Tibial nerve (tissue), 4 donors: ENCODE measurements at regions not wholly inside any gene's neighbourhood (a gene's known extent, or its start where the extent isn't known, plus 50 kb on each side); places are given as distances from the start of the nearest gene placed in this dataset.

Experiments used
- DNase-seq, 2 donors: peaks; one replicate each; pipeline ENCODE4 v3.0.0-alpha.2; 2019; ENCODE audit warnings: low spot score in 2 of 2
- H3K27ac ChIP-seq, 4 donors: fragments of 200-600 bp; sonication (generic) in 3 of 4; one replicate each; pipeline ENCODE4 v1.5.1; 2017 to 2019; ENCODE audit warnings: mild to moderate bottlenecking in 1 of 4
- H3K27me3 ChIP-seq, 2 donors: fragments of 200-600 bp; sonication (generic) in 1 of 2; one replicate each; pipeline versions ENCODE4 v1.5.1 to v1.6.0; 2017 to 2019
- H3K36me3 ChIP-seq, 3 donors: fragments of 200-600 bp; sonication (generic); one replicate each; pipeline ENCODE4 v1.5.1; 2018 to 2019
- H3K4me1 ChIP-seq, 4 donors: fragments of 200-600 bp; sonication (generic) in 3 of 4; one replicate each; pipeline ENCODE4 v1.5.1; 2017 to 2019
- H3K4me3 ChIP-seq, 4 donors: fragments of 200-600 bp; sonication (generic) in 3 of 4; one replicate each; pipeline ENCODE4 v1.5.1; 2017 to 2019; ENCODE audit warnings: mild to moderate bottlenecking in 1 of 4, moderate library complexity in 1 of 4
- H3K9me3 ChIP-seq, 4 donors: fragments of 200-600 bp; sonication (generic) in 3 of 4; one replicate each; pipeline ENCODE4 v1.5.1; 2017 to 2019
- EP300 ChIP-seq, 2 donors: sonication (generic); formaldehyde crosslinking; IDR thresholded peaks; one replicate each; pipeline ENCODE4 v1.6.1; 2017; ENCODE audit warnings: antibody characterized with exemption in 2 of 2, mild to moderate bottlenecking in 1 of 2
- POLR2A ChIP-seq, 2 donors: fragments of 450-650 bp; IDR thresholded peaks; one replicate each; pipeline ENCODE4 v1.6.1; 2017; ENCODE audit warnings: antibody characterized with exemption in 2 of 2, mild to moderate bottlenecking in 2 of 2, moderate library complexity in 2 of 2
- WGBS, 2 donors: methylation state at CpG; one replicate each; pipeline ENCODE4 v1.1.5; 2018; 5-methylcytosine and 5-hydroxymethylcytosine counted together
- TF ChIP-seq, protein P1 (sequence below), 5 experiments: fragments of 200-600 bp in 3 of 5; fragments of 450-650 bp in 2 of 5; sonication (generic) in 3 of 5; IDR thresholded peaks; one replicate each; pipeline ENCODE4 v1.5.1; 2016 to 2019; ENCODE audit warnings: antibody characterized with exemption in 5 of 5, mild to moderate bottlenecking in 3 of 5, moderate library complexity in 2 of 5

DNA sequence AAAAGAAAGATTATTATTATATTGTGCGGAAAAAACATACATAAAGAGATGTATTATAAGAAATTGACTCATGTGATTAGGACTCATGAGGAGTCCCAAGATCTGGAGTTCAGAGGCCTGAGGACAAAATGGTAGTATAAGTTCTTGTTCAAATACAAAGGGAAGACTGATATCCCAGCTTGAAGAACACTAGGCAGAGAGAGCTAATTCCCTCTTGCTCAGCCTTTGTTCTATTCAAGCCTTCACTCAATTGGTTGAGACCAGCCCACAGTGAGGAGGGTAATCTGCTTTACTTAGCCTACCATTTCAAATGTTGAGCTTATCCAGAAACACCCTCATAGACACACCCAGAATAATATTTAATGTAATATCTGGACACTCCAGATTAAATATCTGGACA lies 1683.8 kb downstream of the REEP3 start:
- 92 to 97% methylated on average over 1 of the region's 1 CpG for WGBS, 2 donors
- TF ChIP-seq EP300 (IDR thresholded peaks at IDR 0.05) (no peak), POLR2A (IDR thresholded peaks at IDR 0.05) (no peak)
- TF ChIP-seq, protein P1, sequence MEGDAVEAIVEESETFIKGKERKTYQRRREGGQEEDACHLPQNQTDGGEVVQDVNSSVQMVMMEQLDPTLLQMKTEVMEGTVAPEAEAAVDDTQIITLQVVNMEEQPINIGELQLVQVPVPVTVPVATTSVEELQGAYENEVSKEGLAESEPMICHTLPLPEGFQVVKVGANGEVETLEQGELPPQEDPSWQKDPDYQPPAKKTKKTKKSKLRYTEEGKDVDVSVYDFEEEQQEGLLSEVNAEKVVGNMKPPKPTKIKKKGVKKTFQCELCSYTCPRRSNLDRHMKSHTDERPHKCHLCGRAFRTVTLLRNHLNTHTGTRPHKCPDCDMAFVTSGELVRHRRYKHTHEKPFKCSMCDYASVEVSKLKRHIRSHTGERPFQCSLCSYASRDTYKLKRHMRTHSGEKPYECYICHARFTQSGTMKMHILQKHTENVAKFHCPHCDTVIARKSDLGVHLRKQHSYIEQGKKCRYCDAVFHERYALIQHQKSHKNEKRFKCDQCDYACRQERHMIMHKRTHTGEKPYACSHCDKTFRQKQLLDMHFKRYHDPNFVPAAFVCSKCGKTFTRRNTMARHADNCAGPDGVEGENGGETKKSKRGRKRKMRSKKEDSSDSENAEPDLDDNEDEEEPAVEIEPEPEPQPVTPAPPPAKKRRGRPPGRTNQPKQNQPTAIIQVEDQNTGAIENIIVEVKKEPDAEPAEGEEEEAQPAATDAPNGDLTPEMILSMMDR (IDR thresholded peaks at IDR 0.05): no peak
- Histone ChIP-seq H3K4me3 (no peak overlapping the region), H3K36me3 (no peaks in the 10 kb centered on the region), H3K9me3 (no peaks in the 10 kb centered on the region), H3K4me1 (no peaks in the 10 kb centered on the region), H3K27ac (no peak overlapping the region), H3K27me3 (no peaks in the 10 kb centered on the region)
- no peak for DNase-seq

DNA sequence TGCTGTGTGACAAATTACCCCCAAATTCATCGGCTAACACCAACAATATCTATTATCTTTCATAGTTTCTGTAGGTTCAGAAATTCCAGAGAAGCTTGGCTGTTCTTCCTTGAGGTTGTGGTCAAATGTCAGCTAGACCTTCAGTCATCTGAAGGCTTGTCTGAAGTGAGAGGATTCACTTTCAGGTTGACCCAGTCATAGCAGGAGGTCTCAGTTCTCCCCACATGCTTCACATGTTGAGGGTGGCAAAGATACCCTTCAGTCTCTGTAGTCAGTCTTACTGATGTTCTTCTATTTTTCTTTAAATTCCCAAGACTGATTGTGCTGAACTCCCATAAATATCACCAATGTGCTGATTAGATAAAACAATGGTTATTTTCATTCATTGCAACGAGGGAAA lies 1692.0 kb downstream of the REEP3 start:
- Histone ChIP-seq H3K27ac (no peak overlapping the region), H3K36me3 (no peaks in the 10 kb centered on the region)
- 76 to 85% methylated on average over 2 of the region's 2 CpGs for WGBS, 2 donors

DNA sequence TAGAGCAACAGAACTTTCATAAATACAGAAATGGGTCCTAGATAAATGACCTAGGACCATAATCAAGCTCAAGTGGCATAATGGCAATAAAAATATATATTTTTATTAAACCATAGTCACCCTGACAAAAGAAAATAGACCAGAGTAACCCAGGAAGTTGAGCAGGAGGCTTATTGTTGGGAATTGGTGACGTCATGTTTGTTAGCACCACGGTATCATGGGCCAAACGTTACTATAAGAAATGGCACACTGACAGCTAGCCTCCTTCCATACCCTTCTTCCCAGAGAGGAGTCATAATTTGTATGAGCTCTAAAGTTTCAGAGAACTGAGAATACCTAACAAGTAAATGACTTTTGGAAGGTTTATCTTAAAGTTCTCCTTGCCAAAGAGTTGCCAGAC lies 1698.2 kb downstream of the REEP3 start:
- DNase-seq: no peak
- no peaks in the 10 kb centered on the region for H3K4me1 ChIP-seq
- WGBS, 2 donors: 83 to 86% methylated on average over 3 of the region's 3 CpGs
- H3K27ac ChIP-seq: no peak overlapping the region
- H3K36me3 ChIP-seq: no peaks in the 10 kb centered on the region
- no peaks in the 10 kb centered on the region for H3K27me3 ChIP-seq
- TF ChIP-seq EP300 (IDR thresholded peaks at IDR 0.05): no peak
- H3K4me3 ChIP-seq: no peak overlapping the region
- H3K9me3 ChIP-seq: no peaks in the 10 kb centered on the region

More for the DNA sequence above, 1692.0 kb downstream of the REEP3 start:
- DNase-seq: no peak
- Histone ChIP-seq H3K9me3 (no peaks in the 10 kb centered on the region), H3K4me1 (no peaks in the 10 kb centered on the region), H3K27me3 (no peaks in the 10 kb centered on the region), H3K4me3 (no peak overlapping the region)
- TF ChIP-seq EP300 (IDR thresholded peaks at IDR 0.05) (no peak), POLR2A (IDR thresholded peaks at IDR 0.05) (no peak)
- TF ChIP-seq, protein P1 (IDR thresholded peaks at IDR 0.05): no peak

DNA sequence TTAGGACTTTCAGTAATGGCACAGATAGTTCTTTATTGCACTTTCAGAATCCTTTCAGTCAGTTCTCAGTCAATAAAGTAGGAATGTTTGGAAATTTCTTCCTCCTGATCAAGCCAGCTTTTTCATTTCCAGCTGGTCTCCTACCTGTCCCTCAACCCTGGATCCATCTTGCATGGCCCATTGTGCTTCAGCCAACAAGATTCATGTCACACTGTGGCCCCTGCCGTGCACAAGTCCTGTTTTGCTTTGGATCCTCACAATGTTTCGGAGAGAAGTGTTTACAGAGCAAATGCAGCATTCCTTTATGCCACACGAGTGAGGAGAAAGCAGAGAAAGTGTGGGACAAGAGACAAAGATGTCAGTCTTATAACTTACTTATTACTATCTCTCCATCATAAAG lies 1694.7 kb upstream of the LRRTM3 start:
- Histone ChIP-seq H3K4me1 (no peaks in the 10 kb centered on the region), H3K9me3 (no peaks in the 10 kb centered on the region), H3K4me3 (no peak overlapping the region), H3K36me3 (no peaks in the 10 kb centered on the region), H3K27me3 (no peaks in the 10 kb centered on the region), H3K27ac (no peak overlapping the region)
- TF ChIP-seq, protein P1 (IDR thresholded peaks at IDR 0.05): no peak
- TF ChIP-seq EP300 (IDR thresholded peaks at IDR 0.05) (no peak), POLR2A (IDR thresholded peaks at IDR 0.05) (no peak)
- 48 to 57% methylated on average over 3 of the region's 3 CpGs for WGBS, 2 donors
- DNase-seq: no peak

DNA sequence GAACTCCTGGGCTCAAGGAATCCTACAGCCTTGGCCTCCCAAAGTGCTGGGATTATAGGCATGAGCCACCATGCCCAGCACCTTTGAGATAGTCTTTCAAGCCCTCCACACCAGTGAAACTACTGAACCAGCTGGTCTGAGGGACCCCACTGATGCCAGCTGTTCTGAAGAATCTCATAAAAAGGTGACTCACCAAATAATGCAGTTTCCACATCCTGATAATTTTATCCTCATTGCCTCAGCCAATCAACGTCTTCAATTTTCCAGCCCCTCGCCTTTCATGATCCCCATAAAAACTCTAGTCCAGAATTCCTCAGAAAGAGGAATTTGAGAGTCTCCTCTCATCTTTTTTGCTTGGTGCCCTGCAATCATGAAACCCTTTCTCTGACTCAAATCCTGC lies 1691.6 kb upstream of the LRRTM3 start:
- no peaks in the 10 kb centered on the region for H3K36me3 ChIP-seq
- no peak overlapping the region for H3K4me3 ChIP-seq
- H3K27ac ChIP-seq: no peak overlapping the region
- no peaks in the 10 kb centered on the region for H3K9me3 ChIP-seq
- no peaks in the 10 kb centered on the region for H3K27me3 ChIP-seq
- 84 to 91% methylated on average over 2 of the region's 2 CpGs for WGBS, 2 donors
- no peaks in the 10 kb centered on the region for H3K4me1 ChIP-seq
- TF ChIP-seq EP300 (IDR thresholded peaks at IDR 0.05): no peak
- TF ChIP-seq, protein P1 (IDR thresholded peaks at IDR 0.05): no peak
- TF ChIP-seq POLR2A (IDR thresholded peaks at IDR 0.05): no peak
- DNase-seq: no peak

DNA sequence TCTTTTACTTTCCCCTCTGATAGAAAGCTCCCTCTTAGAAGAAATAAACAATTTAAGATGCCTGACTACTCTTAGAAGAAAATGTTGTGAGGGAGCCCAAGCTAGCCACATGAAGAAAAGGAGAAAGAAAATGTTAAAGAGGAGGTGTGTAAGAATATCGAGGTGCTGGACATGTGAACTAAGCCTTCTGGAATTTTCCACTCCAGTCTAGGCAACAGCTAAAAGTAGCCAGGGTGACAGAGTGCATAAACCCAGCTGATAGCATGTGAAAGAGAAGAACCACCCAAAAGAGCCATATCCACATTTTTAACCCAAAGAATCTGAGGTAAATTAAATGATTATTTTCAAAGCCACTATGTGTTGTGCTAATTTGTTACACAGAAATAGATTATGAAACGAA lies 1690.6 kb upstream of the LRRTM3 start:
- no peak for TF ChIP-seq EP300 (IDR thresholded peaks at IDR 0.05)
- WGBS, 2 donors: 66 to 70% methylated on average over 2 of the region's 2 CpGs
- Histone ChIP-seq H3K27ac (no peak overlapping the region), H3K9me3 (no peaks in the 10 kb centered on the region), H3K36me3 (no peaks in the 10 kb centered on the region), H3K27me3 (no peaks in the 10 kb centered on the region), H3K4me3 (no peak overlapping the region), H3K4me1 (no peaks in the 10 kb centered on the region)
- no peak for DNase-seq
